Gastroesophageal sphincter (tissue), 3 donors: ENCODE measurements at regions not wholly inside any gene's neighbourhood (a gene's known extent, or its start where the extent isn't known, plus 50 kb on each side); places are given as distances from the start of the nearest gene placed in this dataset.

Experiments
- CTCF ChIP-seq, 4 experiments: fragments of 200-600 bp in 2 of 4; fragments of 450-650 bp in 2 of 4; sonication (generic) in 1 of 4; IDR thresholded peaks; one replicate each; pipeline ENCODE4 v1.5.1; 2017 to 2019; ENCODE audit warnings: antibody characterized with exemption in 4 of 4, mild to moderate bottlenecking in 2 of 4, moderate library complexity in 2 of 4
- POLR2A ChIP-seq, 2 donors: fragments of 450-650 bp; IDR thresholded peaks; one replicate each; pipeline ENCODE4 v1.6.1; 2017; ENCODE audit warnings: antibody characterized with exemption in 2 of 2, mild to moderate bottlenecking in 2 of 2, moderate library complexity in 1 of 2
- POLR2AphosphoS5 ChIP-seq: sonication (generic); formaldehyde crosslinking; IDR thresholded peaks from one replicate; pipeline ENCODE4 v1.6.1; 2017; ENCODE audit warnings: antibody characterized with exemption

DNA sequence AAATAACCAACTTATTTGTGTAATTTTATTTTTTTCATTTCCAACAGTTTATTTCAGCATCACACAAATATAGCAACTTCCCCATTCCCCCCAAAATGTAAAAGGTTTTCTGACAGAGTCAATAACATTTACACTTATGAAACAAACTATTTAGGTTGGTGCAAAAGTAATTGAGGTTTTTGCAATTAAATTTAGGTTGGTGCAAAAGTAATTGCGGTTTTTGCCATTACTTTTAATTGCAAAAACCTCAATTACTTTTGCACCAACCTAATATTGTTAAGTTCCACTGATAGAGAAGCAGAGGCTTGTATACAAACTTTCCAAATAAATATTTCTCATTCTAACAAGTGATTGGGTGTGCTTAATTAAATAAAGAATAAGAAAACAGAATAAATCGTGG lies 270.9 kb upstream of the DUSP10 start:
- no peak for TF ChIP-seq POLR2AphosphoS5
- no peak for TF ChIP-seq CTCF (IDR thresholded peaks at IDR 0.05)
- no peak for TF ChIP-seq POLR2A (IDR thresholded peaks at IDR 0.05)
